ENCODE measurements at regions not wholly inside any gene's neighbourhood (a gene's known extent, or its start where the extent isn't known, plus 50 kb on each side); places are given as distances from the start of the nearest gene placed in this dataset.

- no peak for ATAC-seq
- DNase-seq (ENCODE audit: low spot score) = peak; percentile 1
- Histone ChIP-seq H4K20me1 (ENCODE audit: insufficient read depth, low read length) (no peaks in the 10 kb centered on the region), H3K4me2 (ENCODE audit: low read depth, low read length) (no peak overlapping the region), H3K27me3 (ENCODE audit: control insufficient read depth in 1 of 2, insufficient read depth in 2 of 2, low read length in 2 of 2) (no peaks in the 10 kb centered on the region), H3K36me3 (replicated peaks in 1 of 2; ENCODE audit: control insufficient read depth in 1 of 2, insufficient read depth in 2 of 2, low read length in 2 of 2) (no peaks in the 10 kb centered on the region), H3K79me2 (ENCODE audit: insufficient read depth, low read length) (no peaks in the 10 kb centered on the region), H3K4me1 (ENCODE audit: insufficient read depth, low read length) (no peaks in the 10 kb centered on the region), H2AFZ (ENCODE audit: low read length) (no peak overlapping the region), H3K9me3 (ENCODE audit: low read length) (no peaks in the 10 kb centered on the region), H3K9ac (ENCODE audit: insufficient read depth, low read depth, low read length) (no peak overlapping the region), H3K4me3 (replicated peaks in 1 of 3; ENCODE audit: insufficient read depth in 1 of 3, low read depth in 2 of 3, low read length in 3 of 3) (no peak overlapping the region), H3K27ac (ENCODE audit: extremely low read length, insufficient read depth, low read length) (no peak overlapping the region)
- in situ Hi-C loops (cut with HindIII; ENCODE audit: extremely low pct_ligation_motif_present, low pct_unique_long_range_greater_than_20kb) = no loop called here
- CTCF ChIA-PET (ENCODE audit: low intra/inter-chr PET ratio, low total read pairs) = interaction anchor here (1.2 kb wide), 1 partner anchor 536 kb away, joined by 3 read pairs; no protein-coding TSS in a partner anchor
- intact Hi-C loops (cut with micrococcal nuclease; ENCODE audit: unreplicated experiment) = no loop called here
- POLR2A ChIA-PET = no interaction called here
- no peak for FAIRE-seq
- TF ChIP-seq STAG1 (CRISPR knock-in tag; IDR thresholded peaks at IDR 0.05) (peak; percentile 23; the same call in 1 of the 2 replicates), ZNF20 (CRISPR knock-in tag; IDR thresholded peaks at IDR 0.05) (no peak)
- WGBS (ENCODE audit: low lambda C conversion rate) = 83% methylated on average over 1 of the region's 1 CpG
- no TSS peak for BruUV-seq (replicated peaks)
Measured at GRCh38 chr13:74683411-74683810, 549.2 kb upstream of the KLF12 start.

GRCh38 chr13:74682746-74683145 is 548.5 kb upstream of the KLF12 start:
- no peak overlapping the region for H2AFZ ChIP-seq (ENCODE audit: low read length)
- FAIRE-seq (no peak), ATAC-seq (no peak), DNase-seq (ENCODE audit: low spot score) (no peak)
- no peak overlapping the region for H3K4me3 ChIP-seq (replicated peaks in 1 of 3; ENCODE audit: insufficient read depth in 1 of 3, low read depth in 2 of 3, low read length in 3 of 3)
- H4K20me1 ChIP-seq (ENCODE audit: insufficient read depth, low read length) = no peaks in the 10 kb centered on the region
- CTCF ChIA-PET (ENCODE audit: low intra/inter-chr PET ratio, low total read pairs) = no interaction called here
- H3K9ac ChIP-seq (ENCODE audit: insufficient read depth, low read depth, low read length) = no peak overlapping the region
- H3K27me3 ChIP-seq (ENCODE audit: control insufficient read depth in 1 of 2, insufficient read depth in 2 of 2, low read length in 2 of 2) = no peaks in the 10 kb centered on the region
- no peak overlapping the region for H3K4me2 ChIP-seq (ENCODE audit: low read depth, low read length)
- H3K27ac ChIP-seq (ENCODE audit: extremely low read length, insufficient read depth, low read length) = no peak overlapping the region
- no peaks in the 10 kb centered on the region for H3K79me2 ChIP-seq (ENCODE audit: insufficient read depth, low read length)
- intact Hi-C loops (cut with micrococcal nuclease; ENCODE audit: unreplicated experiment) (no loop called here), in situ Hi-C loops (cut with HindIII; ENCODE audit: extremely low pct_ligation_motif_present, low pct_unique_long_range_greater_than_20kb) (no loop called here)
- H3K4me1 ChIP-seq (ENCODE audit: insufficient read depth, low read length) = no peaks in the 10 kb centered on the region
- BruUV-seq (replicated peaks) = no TSS peak
- POLR2A ChIA-PET = no interaction called here
- no peaks in the 10 kb centered on the region for H3K9me3 ChIP-seq (ENCODE audit: low read length)
- H3K36me3 ChIP-seq (replicated peaks in 1 of 2; ENCODE audit: control insufficient read depth in 1 of 2, insufficient read depth in 2 of 2, low read length in 2 of 2) = no peaks in the 10 kb centered on the region
- TF ChIP-seq MAX (IDR thresholded peaks at IDR 0.05) (no peak), GMEB1 (CRISPR knock-in tag; IDR thresholded peaks at IDR 0.05; ENCODE audit: borderline replicate concordance) (no peak), IKZF5 (CRISPR knock-in tag; IDR thresholded peaks at IDR 0.05) (no peak), HES4 (CRISPR knock-in tag; IDR thresholded peaks at IDR 0.05; ENCODE audit: borderline replicate concordance) (no peak), HOXA7 (CRISPR knock-in tag; IDR thresholded peaks at IDR 0.05) (no peak), PAF1 (CRISPR knock-in tag; IDR thresholded peaks at IDR 0.05) (no peak), ZNF780A (CRISPR knock-in tag; IDR thresholded peaks at IDR 0.05) (no peak), ZNF281 (CRISPR knock-in tag; IDR thresholded peaks at IDR 0.05; ENCODE audit: borderline replicate concordance) (no peak), TEAD2 (CRISPR knock-in tag; IDR thresholded peaks at IDR 0.05) (no peak)
- WGBS (ENCODE audit: low lambda C conversion rate) = 35% methylated on average over 1 of the region's 1 CpG
